ENCODE measurements at regions not wholly inside any gene's neighbourhood (a gene's known extent, or its start where the extent isn't known, plus 50 kb on each side); places are given as distances from the start of the nearest gene placed in this dataset.

- no peak for TF ChIP-seq HNF4G (IDR thresholded peaks at IDR 0.05)
- TF ChIP-seq JUND (IDR thresholded peaks at IDR 0.05), result no peak
- TF ChIP-seq REST (IDR thresholded peaks at IDR 0.05), result no peak
- no peak for TF ChIP-seq RXRA (IDR thresholded peaks at IDR 0.05)
- no peak for TF ChIP-seq TAF1 (conservative IDR thresholded peaks at IDR 0.05)
- no peak for TF ChIP-seq FOXA1 (IDR thresholded peaks at IDR 0.05)
- no peak for TF ChIP-seq SP1 (IDR thresholded peaks at IDR 0.05)
- no peak for TF ChIP-seq ATF3 (IDR thresholded peaks at IDR 0.05)
- TF ChIP-seq NR2F2 (IDR thresholded peaks at IDR 0.05), result no peak
- TF ChIP-seq CTCF (IDR thresholded peaks at IDR 0.05; ENCODE audit: low read depth, low read length, missing input control), result no peak
- no peak for TF ChIP-seq FOXA2 (IDR thresholded peaks at IDR 0.05)
- TF ChIP-seq ZBTB33 (IDR thresholded peaks at IDR 0.05), result no peak
- no peak for TF ChIP-seq EGR1 (IDR thresholded peaks at IDR 0.05; ENCODE audit: low read depth in 2 of 2)
- TF ChIP-seq HNF4A (conservative IDR thresholded peaks at IDR 0.05), result no peak
- DNase-seq (ENCODE audit: low spot score), result no peak
Measured at GRCh38 chr5:54387659-54388232, 67.8 kb upstream of the HSPB3 start.

GRCh38 chr5:54387031-54387430 lies 68.5 kb upstream of the HSPB3 start:
- no peak overlapping the region for H3K4me3 ChIP-seq (ENCODE audit: low read depth in 1 of 3, low read length in 3 of 3)
- 72% methylated on average over 4 of the region's 4 CpGs for WGBS
- no peak for DNase-seq (ENCODE audit: low spot score)
- no peak for TF ChIP-seq TAF1 (conservative IDR thresholded peaks at IDR 0.05)
- no peak for TF ChIP-seq NR2F2 (IDR thresholded peaks at IDR 0.05)
- TF ChIP-seq JUND (IDR thresholded peaks at IDR 0.05), result no peak
- TF ChIP-seq EGR1 (IDR thresholded peaks at IDR 0.05; ENCODE audit: low read depth in 2 of 2), result no peak
- TF ChIP-seq FOXA2 (IDR thresholded peaks at IDR 0.05), result no peak
- TF ChIP-seq RXRA (IDR thresholded peaks at IDR 0.05), result no peak
- TF ChIP-seq FOXA1 (IDR thresholded peaks at IDR 0.05), result no peak
- TF ChIP-seq ATF3 (IDR thresholded peaks at IDR 0.05), result no peak
- no peak for TF ChIP-seq CTCF (IDR thresholded peaks at IDR 0.05; ENCODE audit: low read depth, low read length, missing input control)
- TF ChIP-seq REST (IDR thresholded peaks at IDR 0.05), result no peak
- TF ChIP-seq RAD21 (IDR thresholded peaks at IDR 0.05), result no peak

More at GRCh38 chr5:54387659-54388232, 67.8 kb upstream of the HSPB3 start:
- H3K4me3 ChIP-seq (ENCODE audit: low read depth in 1 of 3, low read length in 3 of 3), result no peak overlapping the region
- H3K27ac ChIP-seq (ENCODE audit: low read depth in 1 of 2, low read length in 2 of 2), result no peak overlapping the region
- H3K9ac ChIP-seq (ENCODE audit: low read depth in 1 of 2, low read length in 2 of 2), result no peak overlapping the region
- H3K9me3 ChIP-seq (ENCODE audit: control insufficient read depth in 4 of 4, low read length in 3 of 4), result no peaks in the 10 kb centered on the region
- H3K27me3 ChIP-seq (ENCODE audit: control insufficient read depth in 4 of 4, insufficient read depth in 4 of 4, low read length in 3 of 4), result no peaks in the 10 kb centered on the region
- 88% methylated on average over 3 of the region's 3 CpGs for WGBS
- no peaks in the 10 kb centered on the region for H3K36me3 ChIP-seq (ENCODE audit: control insufficient read depth in 4 of 4, insufficient read depth in 3 of 4, low read depth in 1 of 4, low read length in 3 of 4)
- H3K4me1 ChIP-seq (ENCODE audit: control insufficient read depth in 4 of 4, insufficient read depth in 4 of 4, low read length in 3 of 4), result no peaks in the 10 kb centered on the region

More at GRCh38 chr5:54387031-54387430, 68.5 kb upstream of the HSPB3 start:
- no peaks in the 10 kb centered on the region for H3K4me1 ChIP-seq (ENCODE audit: control insufficient read depth in 4 of 4, insufficient read depth in 4 of 4, low read length in 3 of 4)
- H3K27me3 ChIP-seq (ENCODE audit: control insufficient read depth in 4 of 4, insufficient read depth in 4 of 4, low read length in 3 of 4), result no peaks in the 10 kb centered on the region
- H3K9me3 ChIP-seq (ENCODE audit: control insufficient read depth in 4 of 4, low read length in 3 of 4), result no peaks in the 10 kb centered on the region
- H3K27ac ChIP-seq (ENCODE audit: low read depth in 1 of 2, low read length in 2 of 2), result no peak overlapping the region
- no peak overlapping the region for H3K9ac ChIP-seq (ENCODE audit: low read depth in 1 of 2, low read length in 2 of 2)
- no peaks in the 10 kb centered on the region for H3K36me3 ChIP-seq (ENCODE audit: control insufficient read depth in 4 of 4, insufficient read depth in 3 of 4, low read depth in 1 of 4, low read length in 3 of 4)
